Activated CD4-positive, CD25-positive, alpha-beta regulatory T cell (primary cell): ENCODE measurements at regions not wholly inside any gene's neighbourhood (a gene's known extent, or its start where the extent isn't known, plus 50 kb on each side); places are given as distances from the start of the nearest gene placed in this dataset.
"Not testable (repeated sequence)": the region's sequence is repeated elsewhere in the genome, so short reads cannot be mapped to it uniquely, and the experiment has no call there.

Experiments
- DNase-seq, 4 experiments: peaks; one replicate each; lab custom pipeline; 2025; lab: John Stamatoyannopoulos, UW

GRCh38 chr1:224029286-224030025 lies 84.5 kb upstream of the FBXO28 start:
- not testable (repeated sequence) for DNase-seq

GRCh38 chr1:224028802-224029201 lies 85.1 kb upstream of the FBXO28 start:
- not testable (repeated sequence) for DNase-seq

GRCh38 chr1:224023122-224023521 lies 90.8 kb upstream of the FBXO28 start:
- DNase-seq, result not testable (repeated sequence)

- DNase-seq, result not testable (repeated sequence)
Measured at GRCh38 chr1:224022249-224022970, 91.5 kb upstream of the FBXO28 start.

GRCh38 chr1:224019866-224020265 lies 94.0 kb upstream of the FBXO28 start:
- not testable (repeated sequence) for DNase-seq

- not testable (repeated sequence) for DNase-seq
Measured at GRCh38 chr1:224015782-224016181, 98.1 kb upstream of the FBXO28 start.

- DNase-seq, result no peak
Measured at GRCh38 chr1:224014330-224014649, 99.6 kb upstream of the FBXO28 start.

- not testable (repeated sequence) for DNase-seq
Measured at GRCh38 chr1:224013626-224014329, 100.1 kb upstream of the FBXO28 start.

GRCh38 chr1:224012807-224013434 lies 101.0 kb upstream of the FBXO28 start:
- not testable (repeated sequence) for DNase-seq

GRCh38 chr1:224012162-224012561 lies 101.7 kb upstream of the FBXO28 start:
- DNase-seq, result not testable (repeated sequence)

GRCh38 chr1:224011751-224012150 lies 102.2 kb upstream of the FBXO28 start:
- not testable (repeated sequence) for DNase-seq

GRCh38 chr1:224011153-224011552 lies 102.8 kb upstream of the FBXO28 start:
- DNase-seq, result not testable (repeated sequence)

- DNase-seq, result not testable (repeated sequence)
Measured at GRCh38 chr1:224005973-224006372, 107.9 kb upstream of the FBXO28 start.

GRCh38 chr1:224004552-224005315 lies 109.2 kb upstream of the FBXO28 start:
- peak in 3 of 4 experiments; percentile 6 to 32 (median 11) for DNase-seq

- not testable (repeated sequence) for DNase-seq
Measured at GRCh38 chr1:224003896-224004295, 110.0 kb upstream of the FBXO28 start.

- not testable (repeated sequence) for DNase-seq
Measured at GRCh38 chr1:224001757-224002156, 112.2 kb upstream of the FBXO28 start.

GRCh38 chr1:223999761-224000160 lies 114.2 kb upstream of the FBXO28 start:
- not testable (repeated sequence) for DNase-seq

- not testable (repeated sequence) for DNase-seq
Measured at GRCh38 chr1:223998676-223999455, 115.0 kb upstream of the FBXO28 start.

- DNase-seq, result not testable (repeated sequence)
Measured at GRCh38 chr1:223996376-223996775, 117.5 kb upstream of the FBXO28 start.

GRCh38 chr1:223992456-223993246 lies 121.3 kb upstream of the FBXO28 start:
- peak; percentile 99 to 100 (median 100) for DNase-seq
